OCI-LY7 (cell line): ENCODE measurements at regions not wholly inside any gene's neighbourhood (a gene's known extent, or its start where the extent isn't known, plus 50 kb on each side); places are given as distances from the start of the nearest gene placed in this dataset.

Source experiments
- BruUV-seq: library from RNA; stranded (reverse); fragments of 400-500 nt; replicated peaks from 2 replicates; lab custom pipeline; 2021; lab: Mats Ljungman, UMichigan
- CTCF ChIA-PET: fragments of 300-600 bp; sonication (Branson Sonifier 250); formaldehyde crosslinking; loops from one replicate; lab custom pipeline; 2022; ENCODE audit warnings: antibody characterized with exemption; ENCODE audit not compliant: unreplicated experiment; lab: Charles Lee
- POLR2A ChIA-PET: fragments of 300-600 bp; sonication (Branson Sonifier 250); formaldehyde crosslinking; loops from one replicate; lab custom pipeline; 2022; ENCODE audit warnings: antibody characterized with exemption; lab: Charles Lee
- DNase-seq: peaks from one replicate; pipeline ENCODE4 v3.0.0-alpha.2; 2015; ENCODE audit warnings: low spot score
- H2AFZ ChIP-seq: fragments of 200-600 bp; sonication (generic), shearing (Covaris generic); 2 replicates; pipeline ENCODE4 v1.6.1; 2014; ENCODE audit warnings: mild to moderate bottlenecking, antibody characterized with exemption, low read length, moderate library complexity
- H3K27ac ChIP-seq: fragments of 200-600 bp; sonication (generic); 2 replicates; pipeline ENCODE4 v1.5.1; 2014; ENCODE audit warnings: mixed run types, low read depth, mild to moderate bottlenecking, moderate library complexity, low read length, inconsistent platforms; ENCODE audit not compliant: poor library complexity, severe bottlenecking
- H3K36me3 ChIP-seq: fragments of 200-600 bp; sonication (generic); 2 replicates; pipeline ENCODE4 v1.6.1; 2014; ENCODE audit warnings: mild to moderate bottlenecking, antibody characterized with exemption, low read length, moderate library complexity, mixed read lengths; ENCODE audit not compliant: insufficient read depth
- H3K4me1 ChIP-seq: fragments of 200-600 bp; sonication (generic); 2 replicates; pipeline ENCODE4 v1.5.1; 2014; ENCODE audit warnings: mild to moderate bottlenecking, low read length; ENCODE audit not compliant: insufficient read depth, poor library complexity, severe bottlenecking
- H3K4me2 ChIP-seq: fragments of 200-600 bp; sonication (generic); 2 replicates; pipeline ENCODE4 v1.6.1; 2014; ENCODE audit warnings: mild to moderate bottlenecking, low read length
- H3K4me3 ChIP-seq: fragments of 200-600 bp; sonication (generic); 2 replicates; pipeline ENCODE4 v1.5.1; 2014; ENCODE audit warnings: mild to moderate bottlenecking, low read depth, low read length; ENCODE audit not compliant: poor library complexity, severe bottlenecking
- H3K79me2 ChIP-seq: fragments of 200-600 bp; sonication (generic); 2 replicates; pipeline ENCODE4 v1.6.1; 2016; ENCODE audit warnings: low read depth, mild to moderate bottlenecking, low read length, moderate library complexity, mixed read lengths; ENCODE audit not compliant: insufficient read depth
- H3K9me2 ChIP-seq: fragments of 200-600 bp; sonication (generic); 2 replicates; pipeline ENCODE4 v1.6.1; 2016; ENCODE audit warnings: mild to moderate bottlenecking, low read length, mixed read lengths; ENCODE audit not compliant: insufficient read depth
- H3K9me3 ChIP-seq: fragments of 200-600 bp; sonication (generic); 2 replicates; pipeline ENCODE4 v1.6.1; 2014; ENCODE audit warnings: mild to moderate bottlenecking, mixed run types, low read length, mixed read lengths
- H4K20me1 ChIP-seq: fragments of 200-600 bp; sonication (generic); 2 replicates; pipeline ENCODE4 v1.6.1; 2014; ENCODE audit warnings: mild to moderate bottlenecking, antibody characterized with exemption, low read length, moderate library complexity, mixed read lengths; ENCODE audit not compliant: insufficient read depth
- EZH2phosphoT487 ChIP-seq: fragments of 200-600 bp; sonication (generic); IDR thresholded peaks from 2 replicates; pipeline ENCODE4 v1.6.1; 2018; ENCODE audit warnings: low read depth, borderline replicate concordance, mild to moderate bottlenecking, mixed run types, antibody characterized with exemption, low read length, moderate library complexity, mixed read lengths
- intact Hi-C: fragments of 100-400 bp; cut with micrococcal nuclease; formaldehyde crosslinking; loops from one replicate; pipeline ENCODE4 v1.10.0; 2022; ENCODE audit not compliant: unreplicated experiment
- TF ChIP-seq, protein P1 (sequence below): fragments of 200-600 bp; sonication (generic); conservative IDR thresholded peaks from 2 replicates; pipeline ENCODE4 v1.5.1; 2014; ENCODE audit warnings: mild to moderate bottlenecking, antibody characterized with exemption, low read length, moderate library complexity, mixed read lengths

GRCh38 chr3:90128391-90128790, 1021.0 kb downstream of the EPHA3 start:
- Histone ChIP-seq H3K27ac (no peak overlapping the region), H2AFZ (no peak overlapping the region), H3K9me3 (no peaks in the 10 kb centered on the region), H3K4me3 (no peak overlapping the region), H3K4me1 (no peaks in the 10 kb centered on the region), H3K9me2 (no peaks in the 10 kb centered on the region), H3K79me2 (no peaks in the 10 kb centered on the region), H4K20me1 (no peaks in the 10 kb centered on the region), H3K36me3 (no peaks in the 10 kb centered on the region), H3K4me2 (no peak overlapping the region)
- no TSS peak for BruUV-seq
- CTCF ChIA-PET: no interaction called here
- no peak for TF ChIP-seq EZH2phosphoT487
- TF ChIP-seq, protein P1, sequence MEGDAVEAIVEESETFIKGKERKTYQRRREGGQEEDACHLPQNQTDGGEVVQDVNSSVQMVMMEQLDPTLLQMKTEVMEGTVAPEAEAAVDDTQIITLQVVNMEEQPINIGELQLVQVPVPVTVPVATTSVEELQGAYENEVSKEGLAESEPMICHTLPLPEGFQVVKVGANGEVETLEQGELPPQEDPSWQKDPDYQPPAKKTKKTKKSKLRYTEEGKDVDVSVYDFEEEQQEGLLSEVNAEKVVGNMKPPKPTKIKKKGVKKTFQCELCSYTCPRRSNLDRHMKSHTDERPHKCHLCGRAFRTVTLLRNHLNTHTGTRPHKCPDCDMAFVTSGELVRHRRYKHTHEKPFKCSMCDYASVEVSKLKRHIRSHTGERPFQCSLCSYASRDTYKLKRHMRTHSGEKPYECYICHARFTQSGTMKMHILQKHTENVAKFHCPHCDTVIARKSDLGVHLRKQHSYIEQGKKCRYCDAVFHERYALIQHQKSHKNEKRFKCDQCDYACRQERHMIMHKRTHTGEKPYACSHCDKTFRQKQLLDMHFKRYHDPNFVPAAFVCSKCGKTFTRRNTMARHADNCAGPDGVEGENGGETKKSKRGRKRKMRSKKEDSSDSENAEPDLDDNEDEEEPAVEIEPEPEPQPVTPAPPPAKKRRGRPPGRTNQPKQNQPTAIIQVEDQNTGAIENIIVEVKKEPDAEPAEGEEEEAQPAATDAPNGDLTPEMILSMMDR: no peak
- POLR2A ChIA-PET: no interaction called here
- intact Hi-C loops: no loop called here
- no peak for DNase-seq

DNA sequence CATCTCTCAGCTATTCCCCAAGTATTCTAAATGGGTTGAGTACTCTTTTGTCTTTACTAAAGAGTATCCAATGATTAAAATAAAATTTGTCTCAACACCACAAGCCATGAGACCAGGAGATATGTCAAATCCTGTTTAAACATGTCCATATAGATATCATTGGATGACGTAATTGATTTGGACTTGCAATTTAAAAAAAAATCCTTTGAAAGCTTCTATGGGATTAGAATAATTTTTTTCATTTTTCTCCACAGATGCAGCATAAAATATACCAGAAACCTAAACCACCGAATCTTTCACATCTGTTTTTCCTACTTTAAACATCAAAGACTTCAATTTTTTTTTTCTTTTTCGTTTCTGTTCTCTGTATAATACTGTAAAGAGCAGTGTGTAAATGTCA, 1022.3 kb downstream of the EPHA3 start:
- Histone ChIP-seq H3K36me3 (no peaks in the 10 kb centered on the region), H3K4me1 (no peaks in the 10 kb centered on the region), H4K20me1 (no peaks in the 10 kb centered on the region), H3K9me2 (no peaks in the 10 kb centered on the region; the same call in 1 of the 2 replicates), H3K4me2 (no peak overlapping the region), H3K4me3 (no peak overlapping the region), H3K79me2 (no peaks in the 10 kb centered on the region), H3K27ac (no peak overlapping the region), H2AFZ (no peak overlapping the region), H3K9me3 (no peaks in the 10 kb centered on the region)
- intact Hi-C loops: no loop called here
- POLR2A ChIA-PET: no interaction called here
- CTCF ChIA-PET: no interaction called here
- no TSS peak for BruUV-seq
- no peak for DNase-seq
- no peak for TF ChIP-seq EZH2phosphoT487
- TF ChIP-seq, protein P1: no peak

DNA sequence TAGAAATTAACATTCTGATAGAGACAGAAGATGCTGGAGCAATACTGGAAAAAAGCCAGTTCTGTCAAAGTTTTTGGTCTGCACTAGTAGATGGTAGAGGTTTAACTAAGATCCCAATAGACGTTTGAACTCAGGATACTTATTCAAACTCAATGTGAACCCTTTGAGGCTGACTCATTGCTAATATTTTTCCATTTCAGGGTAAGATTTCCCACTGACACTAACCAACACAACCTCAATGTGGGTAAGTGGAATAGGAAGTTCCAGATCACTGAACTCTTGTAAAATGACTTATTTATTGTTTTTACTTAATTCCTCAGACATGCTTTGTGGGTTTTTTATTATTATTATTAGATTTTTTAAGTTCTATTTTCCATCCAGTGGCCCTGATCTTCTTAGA, 1024.8 kb downstream of the EPHA3 start:
- H3K9me2 ChIP-seq: no peaks in the 10 kb centered on the region; the same call in 1 of the 2 replicates
- H3K27ac ChIP-seq: no peak overlapping the region
- H3K4me3 ChIP-seq: no peak overlapping the region
- TF ChIP-seq EZH2phosphoT487: no peak
- TF ChIP-seq, protein P1: no peak
- CTCF ChIA-PET: no interaction called here
- no TSS peak for BruUV-seq
- no peak overlapping the region for H2AFZ ChIP-seq
- H3K79me2 ChIP-seq: no peaks in the 10 kb centered on the region
- no peaks in the 10 kb centered on the region for H3K9me3 ChIP-seq
- H3K36me3 ChIP-seq: no peaks in the 10 kb centered on the region
- DNase-seq: no peak
- no peaks in the 10 kb centered on the region for H4K20me1 ChIP-seq
- no peaks in the 10 kb centered on the region for H3K4me1 ChIP-seq
- no peak overlapping the region for H3K4me2 ChIP-seq
- intact Hi-C loops: no loop called here
- POLR2A ChIA-PET: no interaction called here
